NCI-H748 treated with DMSO at 0.1 percent for 48 hours (cell line): ENCODE measurements at regions not wholly inside any gene's neighbourhood (a gene's known extent, or its start where the extent isn't known, plus 50 kb on each side); places are given as distances from the start of the nearest gene placed in this dataset.
"Not testable (repeated sequence)": the region's sequence is repeated elsewhere in the genome, so short reads cannot be mapped to it uniquely, and the experiment has no call there.

Experiments used
- DNase-seq: peaks from one replicate; lab custom pipeline; 2025; lab: John Stamatoyannopoulos, UW

DNA sequence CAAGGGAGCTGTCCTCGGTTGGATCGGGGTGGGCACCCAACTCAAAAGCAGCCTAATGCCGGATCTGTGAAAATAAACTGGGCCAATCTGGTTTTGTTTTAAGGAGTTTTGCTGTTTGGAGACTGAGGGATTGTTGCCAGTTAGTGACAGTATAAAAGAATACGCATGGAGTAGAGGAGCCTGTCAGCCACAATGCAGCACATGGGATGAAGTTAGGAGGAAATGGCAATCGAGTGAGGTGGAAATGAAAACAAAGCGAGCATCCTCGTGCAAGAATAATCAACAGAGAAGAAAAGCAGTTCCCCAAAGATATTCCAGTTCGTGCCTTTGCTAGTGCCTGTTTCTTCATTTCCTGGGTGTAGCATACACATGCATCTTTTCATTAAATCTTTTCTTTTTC is 108.4 kb upstream of the RORA start:
- DNase-seq = no peak

DNA sequence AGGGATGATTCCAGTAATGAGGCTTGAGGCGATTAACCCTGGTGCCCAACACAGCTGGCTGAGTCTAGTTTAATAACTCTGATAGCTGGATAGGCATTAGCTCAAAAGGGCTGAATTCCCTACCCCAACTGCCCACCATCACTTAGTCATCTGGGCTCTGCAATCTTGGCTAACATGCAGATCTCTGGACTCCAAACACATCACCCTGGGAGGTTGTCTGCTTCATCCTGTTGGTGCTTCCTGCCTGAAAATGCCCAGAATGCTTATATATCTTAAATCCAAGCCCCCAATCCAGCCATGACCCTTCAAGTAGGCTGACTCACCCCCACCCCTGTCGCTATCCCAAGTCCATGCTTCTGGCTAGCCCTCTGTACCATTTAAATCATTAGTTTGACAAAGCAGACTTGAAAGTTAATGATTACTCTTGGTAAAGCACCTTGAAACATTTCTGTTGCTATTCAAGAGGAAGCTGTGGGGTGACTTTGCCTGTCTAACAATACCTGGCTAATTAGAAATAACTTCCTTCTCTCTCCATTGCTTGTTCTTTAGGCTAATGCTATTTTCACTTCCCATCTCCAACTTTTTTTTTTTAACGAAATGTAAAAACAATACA is 107.0 kb upstream of the RORA start:
- DNase-seq = no peak

DNA sequence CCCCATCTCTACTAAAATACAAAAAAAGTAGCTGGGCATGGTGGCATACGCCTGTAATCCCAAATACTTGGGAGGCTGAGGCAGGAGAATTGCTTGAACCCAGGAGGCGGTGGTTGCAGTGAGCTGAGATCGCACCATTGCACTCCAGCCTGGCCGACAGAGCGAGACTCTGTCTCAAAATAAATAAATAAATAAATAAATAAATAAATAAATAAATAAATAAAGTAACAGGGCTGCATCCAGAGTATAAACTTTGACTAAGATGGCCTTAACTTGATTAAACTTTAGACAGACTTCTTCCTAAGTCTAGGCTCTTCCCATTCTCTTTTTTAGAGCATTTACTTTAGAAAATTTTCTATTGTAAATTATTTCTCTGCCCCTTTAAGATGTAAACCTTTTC is 105.6 kb upstream of the RORA start:
- DNase-seq = not testable (repeated sequence)

DNA sequence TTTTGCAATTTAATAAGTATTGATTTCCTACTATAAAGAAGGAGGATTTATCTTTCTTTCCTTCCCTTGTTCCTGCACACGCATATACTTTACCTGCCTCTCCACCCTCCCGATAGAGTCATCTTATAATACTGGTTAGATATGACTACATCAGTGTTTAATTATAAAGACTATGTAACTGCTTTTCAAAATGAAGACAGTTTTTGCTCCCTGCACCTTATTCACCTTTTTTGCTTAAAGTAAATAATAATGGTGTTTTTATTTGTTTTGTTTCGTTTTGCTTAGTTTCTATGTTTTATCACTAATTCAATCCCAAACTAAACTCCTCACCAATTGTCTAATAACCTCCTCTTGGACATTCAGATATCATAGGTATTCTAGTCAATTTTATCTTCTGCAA is 101.9 kb upstream of the RORA start:
- no peak for DNase-seq

DNA sequence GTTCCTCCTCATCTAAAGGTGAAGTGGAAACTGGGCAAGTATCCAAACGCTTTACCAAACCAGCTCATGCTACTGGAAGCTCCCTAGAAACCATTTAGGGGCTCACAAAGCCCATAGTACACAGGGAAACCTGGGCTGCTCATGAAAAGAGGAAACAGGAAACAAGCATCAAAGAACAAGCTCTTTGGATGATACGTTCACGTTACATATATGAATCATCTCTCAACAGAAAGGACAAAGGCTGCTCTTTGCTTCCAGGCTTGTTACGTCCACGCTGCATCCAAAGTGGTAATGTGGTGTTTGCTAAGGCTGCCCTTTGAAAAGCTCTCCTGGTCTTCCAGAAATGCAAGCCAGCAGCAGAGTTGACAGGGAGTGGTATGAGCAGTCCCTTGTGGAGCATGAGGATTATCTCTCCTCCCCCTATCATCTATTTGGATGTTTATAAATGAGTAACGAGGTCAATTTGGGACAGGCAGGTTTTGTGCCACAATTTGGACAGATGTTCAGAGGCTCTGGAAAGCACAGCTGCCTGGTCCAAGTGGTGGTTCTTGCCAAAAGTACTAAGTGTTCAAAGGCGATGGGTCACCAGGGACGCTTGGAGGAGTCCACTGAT is 98.0 kb upstream of the RORA start:
- peak; percentile 13 for DNase-seq

DNA sequence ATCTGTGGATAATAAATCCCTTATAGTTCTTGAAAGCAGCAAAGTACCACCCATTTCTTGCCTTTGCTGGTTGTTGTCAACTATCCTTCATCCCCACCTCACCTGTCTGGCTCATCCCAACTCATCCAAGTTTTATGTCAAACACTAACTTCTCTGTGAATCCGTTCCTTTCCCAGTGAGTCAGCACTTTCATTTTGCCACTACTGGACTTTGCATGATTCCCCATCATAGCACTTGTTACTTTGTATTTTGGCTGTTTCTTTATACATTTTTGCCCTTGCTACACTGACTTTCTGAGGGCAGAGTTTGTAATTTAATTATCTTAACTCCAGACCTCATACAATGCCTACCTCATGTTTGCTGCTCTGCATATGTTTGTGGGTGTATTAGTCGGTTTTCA is 90.8 kb upstream of the RORA start:
- no peak for DNase-seq

DNA sequence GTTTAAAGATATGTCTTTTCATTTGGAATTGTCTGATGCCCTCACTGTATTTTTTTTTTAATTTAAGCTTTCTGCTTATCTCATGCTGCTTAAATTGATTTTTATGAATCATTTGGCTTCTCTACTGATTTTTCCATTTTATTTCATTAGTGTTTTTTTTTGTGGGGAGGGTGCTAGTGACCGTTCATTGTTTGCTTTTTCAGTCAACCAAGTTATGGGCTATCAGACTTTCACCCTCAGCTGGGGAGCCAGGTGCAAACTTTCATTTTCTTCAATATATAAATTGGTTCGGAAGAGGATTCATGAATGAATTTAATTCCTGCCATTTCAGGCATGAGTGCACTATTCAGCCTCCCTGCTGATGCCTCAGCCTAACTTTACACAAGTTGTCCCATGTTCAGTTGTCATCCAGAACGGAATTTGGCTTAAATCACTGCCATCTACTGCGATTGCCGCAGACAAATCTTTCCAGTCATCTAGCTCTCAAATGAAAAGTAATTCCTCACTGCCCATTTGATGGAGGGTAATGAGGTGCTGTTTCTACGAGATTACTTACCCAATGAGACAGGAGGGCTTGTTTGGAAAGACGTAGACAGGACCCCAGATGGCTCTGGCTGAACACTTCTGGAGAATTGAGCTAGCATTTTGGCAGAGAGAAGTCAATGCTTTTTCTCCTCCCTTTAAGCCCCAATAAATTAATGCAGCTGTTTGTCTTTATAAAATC is 89.9 kb upstream of the RORA start:
- no peak for DNase-seq

DNA sequence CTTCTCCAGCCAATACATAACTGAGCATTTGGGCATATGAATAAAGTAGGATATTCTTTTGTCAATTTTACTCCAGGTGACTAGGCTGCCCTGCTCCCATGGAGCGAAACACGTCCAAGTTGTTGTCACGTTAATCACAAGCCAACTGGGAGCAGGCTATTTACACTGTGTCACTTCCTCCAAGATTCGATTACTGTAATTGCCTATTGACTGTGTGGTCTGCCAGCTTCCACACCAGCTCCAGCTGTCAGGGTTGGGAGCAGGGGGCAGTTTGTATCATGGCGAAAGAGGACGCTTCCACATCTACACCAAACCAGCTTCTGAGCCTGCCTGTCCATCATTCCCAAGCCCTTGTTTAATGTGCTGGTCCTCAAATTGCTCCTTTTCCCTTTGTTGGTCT is 89.2 kb upstream of the RORA start:
- peak; percentile 7 for DNase-seq

DNA sequence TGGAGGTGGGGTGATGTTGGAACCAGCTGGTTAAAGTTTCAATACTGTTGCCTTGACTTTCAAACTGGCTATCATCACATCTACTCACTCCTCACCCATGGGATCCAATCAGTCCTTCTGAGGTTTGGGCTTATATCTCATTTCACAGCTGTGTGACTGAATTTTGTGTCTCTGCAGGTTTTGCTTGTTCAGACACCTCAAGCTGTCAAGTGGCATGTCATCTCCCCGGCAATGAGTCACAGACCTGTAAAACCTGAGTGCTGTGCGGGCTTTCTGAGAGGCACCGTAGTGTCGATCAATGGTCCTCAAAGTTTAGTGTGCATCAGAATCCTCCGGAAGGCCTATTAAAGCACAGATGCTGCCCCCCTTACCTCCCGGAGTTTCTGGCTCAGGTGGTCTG is 86.4 kb upstream of the RORA start:
- DNase-seq = no peak

DNA sequence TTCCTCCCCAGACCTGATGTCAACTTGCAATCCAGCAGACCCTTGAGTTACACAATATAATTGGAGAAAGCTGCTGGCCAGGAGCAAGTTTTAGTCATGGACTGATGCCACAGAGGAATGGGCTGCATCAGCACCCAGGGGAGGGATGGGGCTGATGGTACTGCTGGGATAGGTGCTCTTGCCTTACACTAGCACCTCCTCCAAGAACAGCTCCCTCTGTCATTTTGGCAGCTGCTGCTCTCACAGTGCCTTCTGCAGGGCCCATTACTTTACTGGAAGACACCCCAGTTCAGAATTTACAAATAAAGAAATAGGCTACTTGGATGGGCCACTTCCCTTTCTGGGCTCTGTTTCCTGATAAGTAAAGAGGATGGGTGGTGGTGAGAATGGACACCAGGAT is 85.3 kb upstream of the RORA start:
- no peak for DNase-seq

DNA sequence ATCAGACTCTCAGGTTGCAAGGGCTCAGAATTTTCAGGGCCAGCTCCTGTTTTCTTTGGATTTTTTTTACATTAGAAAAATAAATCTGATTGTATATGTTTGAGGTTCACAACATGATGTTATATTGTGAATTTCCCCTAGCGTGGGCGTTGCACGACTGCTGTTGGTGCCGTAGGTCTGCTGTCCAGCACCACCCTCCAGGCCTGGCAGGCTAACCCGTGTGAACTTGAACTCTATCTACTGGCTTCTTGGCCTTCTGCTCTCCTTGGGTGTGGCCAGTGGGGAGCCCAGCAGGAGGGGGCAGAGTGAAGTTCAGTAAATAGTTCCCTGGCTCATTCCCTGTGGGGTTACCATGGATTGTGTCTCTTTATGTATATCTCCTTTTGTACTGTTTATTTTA is 80.5 kb upstream of the RORA start:
- no peak for DNase-seq

DNA sequence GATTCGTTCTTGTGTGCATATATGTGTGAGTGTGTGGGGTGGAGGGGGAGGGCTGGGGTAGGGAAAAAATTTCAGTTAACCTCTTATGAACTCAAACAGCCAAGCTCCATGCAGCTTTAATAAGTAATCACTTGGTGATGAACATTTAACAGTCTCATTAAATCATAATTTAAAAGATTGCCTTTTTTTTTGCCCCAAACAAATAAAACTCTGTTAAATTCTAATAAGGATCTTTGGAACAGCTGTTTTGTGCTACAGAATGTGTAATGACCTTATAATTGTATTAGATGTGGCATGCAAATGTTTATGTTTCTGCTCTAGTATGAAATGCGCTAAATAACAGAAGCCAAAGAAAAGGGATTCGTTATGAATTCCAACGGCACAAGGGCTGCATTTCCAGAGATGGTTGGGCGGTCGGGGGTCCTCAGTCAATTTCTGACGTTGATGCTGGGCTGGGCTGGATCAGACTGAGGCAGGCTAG is 80.0 kb upstream of the RORA start:
- no peak for DNase-seq

DNA sequence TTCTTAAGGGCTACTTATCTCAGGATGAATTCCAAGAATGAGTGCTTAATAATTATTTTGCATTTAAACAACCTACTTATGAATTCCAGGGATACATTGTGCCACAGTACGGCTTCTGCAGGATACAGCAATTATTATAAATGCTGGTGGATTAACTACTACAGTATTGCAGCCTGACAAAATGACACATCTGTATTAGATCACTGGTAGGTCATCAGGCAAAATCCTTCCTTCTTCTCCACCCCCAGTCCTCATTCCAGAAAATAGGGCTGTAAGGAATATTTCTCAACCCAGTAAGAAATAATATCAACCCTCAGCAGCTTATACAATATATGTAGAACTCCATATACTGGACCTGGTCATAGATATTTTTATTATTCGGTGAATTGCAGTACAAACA is 79.3 kb upstream of the RORA start:
- no peak for DNase-seq

DNA sequence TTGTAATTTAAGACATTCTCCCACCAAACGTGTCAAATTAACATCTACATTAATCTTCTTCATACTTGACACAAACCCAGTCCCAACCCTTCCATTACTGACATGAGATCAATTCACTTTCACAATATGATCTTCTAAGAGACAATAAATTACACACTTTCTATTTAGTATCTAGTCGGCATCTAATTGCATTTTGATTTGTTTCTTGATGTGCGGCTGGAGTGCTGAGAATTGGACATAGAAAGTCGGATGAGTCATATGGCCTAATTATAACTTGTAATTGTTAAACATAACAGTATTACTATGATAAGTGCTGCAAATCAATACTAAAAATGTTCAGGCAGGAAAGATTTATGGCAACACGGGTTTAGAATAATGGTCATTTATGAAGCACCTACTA is 78.4 kb upstream of the RORA start:
- DNase-seq = no peak

DNA sequence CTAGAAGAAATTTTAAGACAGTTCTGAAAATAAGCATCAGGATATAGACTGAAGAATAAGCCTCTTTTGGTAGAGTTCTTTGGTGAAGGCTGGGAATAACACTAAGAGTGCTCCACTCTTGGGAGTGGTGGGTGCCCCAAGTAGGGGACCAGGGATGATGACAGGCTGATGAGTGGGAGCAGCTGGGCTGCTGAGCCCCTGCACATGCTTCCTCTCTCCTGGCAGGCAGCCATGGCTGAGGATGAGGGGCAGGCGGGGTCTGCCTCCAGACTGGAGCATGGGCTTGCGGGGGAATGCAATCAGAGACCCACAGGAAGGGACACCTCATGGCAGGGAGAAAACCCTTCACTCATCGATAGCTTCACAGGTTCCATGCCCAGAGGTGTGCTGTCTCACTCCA is 72.6 kb upstream of the RORA start:
- no peak for DNase-seq

DNA sequence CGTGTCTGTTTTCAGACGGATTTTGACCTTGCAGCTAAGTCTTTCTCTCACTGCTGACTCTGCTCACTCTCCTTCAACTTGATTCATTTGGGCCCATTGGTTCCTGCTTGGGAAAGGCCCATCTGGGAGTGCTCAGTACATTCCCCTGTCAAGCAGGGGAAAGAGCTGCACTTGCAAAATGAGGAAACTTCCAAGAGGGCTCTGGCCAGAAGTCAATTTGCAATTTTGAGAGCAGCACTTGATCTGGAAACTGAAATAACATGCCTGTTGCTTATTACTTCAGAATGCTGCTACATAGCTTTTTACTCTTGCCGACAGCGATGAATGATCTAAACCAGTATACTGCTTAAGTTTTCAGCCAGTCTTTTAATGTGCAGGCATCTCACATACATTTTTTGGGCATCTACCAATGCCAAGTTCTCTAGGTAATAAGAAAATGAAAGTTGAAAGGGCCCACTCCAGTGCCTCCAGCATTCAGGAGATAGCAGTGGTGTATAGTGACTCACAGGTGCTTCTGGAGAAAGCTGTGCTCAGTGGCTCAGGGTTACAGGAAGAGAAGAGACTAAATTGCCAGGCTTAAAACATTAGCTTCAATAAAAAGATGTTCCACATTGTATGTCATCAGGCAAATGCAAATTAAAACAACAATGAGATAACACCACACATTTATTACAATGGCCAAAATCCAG is 70.1 kb upstream of the RORA start:
- DNase-seq = no peak

DNA sequence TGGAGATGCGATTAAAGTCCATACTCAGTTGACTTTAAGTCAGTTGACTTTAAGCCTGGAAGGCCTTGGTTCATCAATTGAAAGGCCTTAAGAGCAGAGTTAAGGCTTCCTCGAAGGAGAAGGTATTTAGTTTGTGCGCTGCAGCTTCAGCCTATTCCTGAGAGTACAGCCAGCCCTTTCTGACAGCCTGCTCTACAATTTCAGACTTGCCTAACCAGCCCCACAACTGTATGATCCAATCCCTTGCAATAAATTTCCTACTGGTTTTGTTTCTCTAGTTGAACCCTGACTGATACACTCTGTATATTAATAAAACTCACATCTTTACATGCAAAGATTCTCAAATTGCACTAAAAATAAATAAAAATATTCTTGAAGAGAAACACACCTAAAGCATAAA is 66.1 kb upstream of the RORA start:
- no peak for DNase-seq

DNA sequence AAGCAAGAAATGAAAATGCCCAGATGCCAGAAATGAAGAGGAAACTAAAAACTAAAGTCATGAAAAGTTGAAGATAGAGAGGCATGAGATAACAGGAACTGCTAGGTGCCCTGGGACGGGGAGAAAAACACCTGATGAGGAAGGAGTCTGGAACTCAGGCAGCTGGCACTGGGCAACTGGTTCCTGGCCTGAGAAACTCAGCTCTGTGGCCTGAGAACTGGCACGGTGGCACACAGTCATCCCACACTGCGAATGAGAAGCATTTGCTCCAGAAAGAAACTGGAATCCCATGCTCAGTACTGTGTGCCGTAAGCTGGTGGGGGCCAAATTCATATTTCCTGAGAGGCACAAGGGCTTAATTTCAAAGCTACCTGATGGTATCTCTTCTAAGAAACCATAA is 53.6 kb upstream of the RORA start:
- no peak for DNase-seq

DNA sequence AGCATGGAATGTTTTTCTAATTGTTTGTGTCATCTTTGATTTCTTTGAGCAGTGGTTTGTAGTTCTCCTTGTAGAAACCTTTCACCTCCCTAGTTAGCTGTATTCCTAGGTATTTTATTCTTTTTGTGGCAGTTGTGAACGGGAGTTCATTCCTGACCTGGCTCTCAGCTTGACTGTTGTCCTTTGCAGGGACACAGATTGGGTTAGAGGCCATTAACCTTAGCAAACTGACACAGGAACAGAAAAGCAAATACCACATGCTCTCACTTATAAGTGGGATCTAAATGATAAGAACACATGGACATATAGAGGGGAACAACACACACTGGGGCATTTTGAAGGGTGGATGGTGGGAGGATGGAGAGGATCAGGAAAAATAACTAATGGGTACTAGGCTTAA is 52.2 kb upstream of the RORA start:
- DNase-seq = no peak
